ENCODE measurements at regions not wholly inside any gene's neighbourhood (a gene's known extent, or its start where the extent isn't known, plus 50 kb on each side); places are given as distances from the start of the nearest gene placed in this dataset.

DNA sequence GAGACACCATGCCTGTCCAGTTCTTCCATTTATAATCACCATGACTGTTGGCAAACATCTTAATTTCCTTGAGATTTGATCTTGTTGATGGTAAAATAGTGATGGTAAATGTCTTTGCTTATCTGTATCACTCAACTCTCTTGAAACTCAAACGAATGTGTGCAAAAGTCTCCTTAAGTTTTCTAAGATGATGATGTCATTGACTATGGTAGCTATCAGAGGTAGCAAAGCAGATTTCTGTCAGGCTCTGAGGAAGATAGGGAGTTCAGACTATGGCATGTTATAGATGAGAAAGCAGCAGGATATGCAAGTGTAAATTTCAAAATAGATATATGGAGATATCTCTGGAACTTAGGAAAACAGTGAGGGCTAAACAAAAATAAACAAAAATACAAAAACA is 121.0 kb upstream of the GJE1 start:
- TF ChIP-seq, protein P1, sequence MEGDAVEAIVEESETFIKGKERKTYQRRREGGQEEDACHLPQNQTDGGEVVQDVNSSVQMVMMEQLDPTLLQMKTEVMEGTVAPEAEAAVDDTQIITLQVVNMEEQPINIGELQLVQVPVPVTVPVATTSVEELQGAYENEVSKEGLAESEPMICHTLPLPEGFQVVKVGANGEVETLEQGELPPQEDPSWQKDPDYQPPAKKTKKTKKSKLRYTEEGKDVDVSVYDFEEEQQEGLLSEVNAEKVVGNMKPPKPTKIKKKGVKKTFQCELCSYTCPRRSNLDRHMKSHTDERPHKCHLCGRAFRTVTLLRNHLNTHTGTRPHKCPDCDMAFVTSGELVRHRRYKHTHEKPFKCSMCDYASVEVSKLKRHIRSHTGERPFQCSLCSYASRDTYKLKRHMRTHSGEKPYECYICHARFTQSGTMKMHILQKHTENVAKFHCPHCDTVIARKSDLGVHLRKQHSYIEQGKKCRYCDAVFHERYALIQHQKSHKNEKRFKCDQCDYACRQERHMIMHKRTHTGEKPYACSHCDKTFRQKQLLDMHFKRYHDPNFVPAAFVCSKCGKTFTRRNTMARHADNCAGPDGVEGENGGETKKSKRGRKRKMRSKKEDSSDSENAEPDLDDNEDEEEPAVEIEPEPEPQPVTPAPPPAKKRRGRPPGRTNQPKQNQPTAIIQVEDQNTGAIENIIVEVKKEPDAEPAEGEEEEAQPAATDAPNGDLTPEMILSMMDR (IDR thresholded peaks at IDR 0.05) = no peak
- no peak for TF ChIP-seq ZFX (IDR thresholded peaks at IDR 0.05; ENCODE audit: borderline replicate concordance)
